K562 (cell line): ENCODE measurements at regions not wholly inside any gene's neighbourhood (a gene's known extent, or its start where the extent isn't known, plus 50 kb on each side); places are given as distances from the start of the nearest gene placed in this dataset.

Experiments used
- ATAC-seq: fragments of 200-7000 bp; cut with Tn5 transposase; 3 replicates; pipeline ENCODE4 v1.9.1; 2020; ENCODE audit warnings: moderate library complexity
- BruUV-seq: library from RNA; stranded (reverse); fragments of 400-500 nt; replicated peaks from 2 replicates; lab custom pipeline; 2021; lab: Mats Ljungman, UMichigan
- CTCF ChIA-PET: fragments of 300-600 bp; formaldehyde crosslinking; extraction: SDS; loops from one replicate; lab custom pipeline; 2021; ENCODE audit warnings: low intra/inter-chr PET ratio; lab: Yijun Ruan, JAX
- POLR2A ChIA-PET: fragments of 300-600, 350-650 bp; sonication (Branson Sonifier 250); formaldehyde crosslinking; extraction: SDS; loops from one replicate; lab custom pipeline; 2021; ENCODE audit warnings: antibody characterized with exemption, inconsistent platforms; lab: Yijun Ruan, JAX
- DNase-seq, 4 experiments: peaks; one replicate each; pipeline versions ENCODE4 v3.0.0 to v3.0.0-alpha.2; 2011 to 2018; ENCODE audit warnings: low spot score in 3 of 4, mixed read lengths in 3 of 4; ENCODE audit errors: extremely low read depth in 1 of 4
- FAIRE-seq: peaks from 2 replicates; lab custom pipeline; 2011; peaks lifted over from hg19 to GRCh38; lab: Jason Lieb, UNC
- H2AFZ ChIP-seq: 2 replicates; pipeline ENCODE4 v1.6.0; 2011; ENCODE audit warnings: low read depth, low read length, control low read depth, inconsistent platforms
- H3K27ac ChIP-seq: fragments of 200-600 bp; 3 replicates; pipeline ENCODE4 v1.8.0; 2011; ENCODE audit warnings: low read depth, mild to moderate bottlenecking, control low read depth, inconsistent platforms, low read length, moderate library complexity, mixed read lengths; ENCODE audit errors: extremely low read depth
- H3K27me3 ChIP-seq, 2 experiments: fragments of 300-600 bp in 1 of 2; 2 replicates in 1 of 2; 3 replicates in 1 of 2; pipeline versions ENCODE4 v1.6.0 to v1.8.0; 2011; ENCODE audit warnings: inconsistent platforms in 2 of 2, low read length in 2 of 2, mild to moderate bottlenecking in 1 of 2, mixed read lengths in 1 of 2, moderate library complexity in 1 of 2; ENCODE audit not compliant: control insufficient read depth in 2 of 2, insufficient read depth in 2 of 2
- H3K36me3 ChIP-seq: fragments of 300-600 bp; 3 replicates; pipeline ENCODE4 v1.8.0; 2011; ENCODE audit warnings: mild to moderate bottlenecking, low read length, inconsistent platforms; ENCODE audit not compliant: control insufficient read depth, insufficient read depth
- H3K4me1 ChIP-seq, 2 experiments: fragments of 200-600 bp in 1 of 2; replicated peaks in 1 of 2; 2 replicates in 1 of 2; 3 replicates in 1 of 2; pipeline versions ENCODE4 v1.5.1 to v1.8.0; 2011; ENCODE audit warnings: inconsistent platforms in 2 of 2, low read length in 2 of 2, mild to moderate bottlenecking in 1 of 2, mixed read lengths in 1 of 2, moderate library complexity in 1 of 2; ENCODE audit not compliant: control insufficient read depth in 2 of 2, insufficient read depth in 2 of 2
- H3K4me2 ChIP-seq: 2 replicates; pipeline ENCODE4 v1.6.1; 2011; ENCODE audit warnings: low read length, control low read depth, inconsistent platforms, mixed read lengths; ENCODE audit not compliant: insufficient read depth
- H3K4me3 ChIP-seq: fragments of 200-600 bp; sonication (generic), shearing (Covaris generic); 2 replicates; pipeline ENCODE4 v1.5.1; 2016; ENCODE audit warnings: control low read depth, inconsistent platforms
- H3K79me2 ChIP-seq: fragments of 200-600 bp; 3 replicates; pipeline ENCODE4 v1.8.0; 2011; ENCODE audit warnings: low read length, inconsistent platforms; ENCODE audit not compliant: control insufficient read depth, insufficient read depth
- H3K9ac ChIP-seq, 2 experiments: 2 replicates each; pipeline versions ENCODE4 v1.6.0 to v1.6.1; 2011; ENCODE audit warnings: low read depth in 2 of 2, low read length in 2 of 2, control low read depth in 1 of 2, inconsistent platforms in 1 of 2, mild to moderate bottlenecking in 1 of 2, mixed read lengths in 1 of 2; ENCODE audit not compliant: insufficient read depth in 1 of 2
- H3K9me1 ChIP-seq: one replicate; pipeline ENCODE4 v1.6.0; 2011; ENCODE audit warnings: inconsistent platforms, mild to moderate bottlenecking, low read length, moderate library complexity; ENCODE audit not compliant: control insufficient read depth, insufficient read depth
- H3K9me3 ChIP-seq: replicated peaks from 2 replicates; pipeline ENCODE4 v1.5.1; 2011; ENCODE audit warnings: low read depth, low read length, inconsistent platforms; ENCODE audit not compliant: control insufficient read depth, insufficient read depth
- H4K20me1 ChIP-seq: replicated peaks from 2 replicates; pipeline ENCODE4 v1.6.1; 2011; ENCODE audit warnings: low read length, inconsistent platforms, mixed read lengths; ENCODE audit not compliant: control insufficient read depth, insufficient read depth
- NCOA4 ChIP-seq: fragments of 450-650 bp; IDR thresholded peaks from 2 replicates; pipeline ENCODE4 v1.6.1; 2018; ENCODE audit warnings: mild to moderate bottlenecking; ENCODE audit not compliant: partially characterized antibody
- NR2F6 ChIP-seq: fragments of 450-650 bp; formaldehyde crosslinking; IDR thresholded peaks from 2 replicates; pipeline ENCODE4 v1.4.0; 2020; ENCODE audit warnings: mild to moderate bottlenecking
- SMARCB1 ChIP-seq: IDR thresholded peaks from 2 replicates; pipeline ENCODE4 v1.6.1; 2011; ENCODE audit warnings: improper control_type of control experiment, low read depth; ENCODE audit not compliant: insufficient read length
- THRAP3 ChIP-seq: fragments of 450-650 bp; IDR thresholded peaks from 2 replicates; pipeline ENCODE4 v1.6.1; 2016; ENCODE audit warnings: mild to moderate bottlenecking, inconsistent platforms, borderline replicate concordance
- ZBTB1 ChIP-seq: sonication (generic); formaldehyde crosslinking; IDR thresholded peaks from 2 replicates; pipeline ENCODE4 v1.8.1; 2023; ENCODE audit warnings: missing genetic modification reagents, low read depth, mild to moderate bottlenecking, borderline replicate concordance
- ZNF444 ChIP-seq: fragments of 250-450 bp; sonication (Bioruptor Pico); IDR thresholded peaks from 2 replicates; pipeline ENCODE4 v1.4.0; 2020; ENCODE audit warnings: mild to moderate bottlenecking, moderate library complexity
- ZNF445 ChIP-seq: fragments of 250-450 bp; sonication (Bioruptor Pico); IDR thresholded peaks from 2 replicates; pipeline ENCODE4 v1.4.0; 2020; ENCODE audit warnings: low read depth, mild to moderate bottlenecking, moderate library complexity
- ZNF551 ChIP-seq: fragments of 250-450 bp; sonication (Bioruptor Pico); IDR thresholded peaks from 2 replicates; pipeline ENCODE4 v1.5.0; 2021; ENCODE audit warnings: mild to moderate bottlenecking, moderate library complexity
- ZNF764 ChIP-seq: fragments of 250-450 bp; sonication (Bioruptor Pico); IDR thresholded peaks from 2 replicates; pipeline ENCODE4 v1.4.0; 2020; ENCODE audit warnings: low read depth, mild to moderate bottlenecking, moderate library complexity
- WGBS: fragments of 100-300 bp; shearing (Covaris generic); methylation state at CpG from one replicate; pipeline ENCODE4 v1.1.6; 2016; ENCODE audit warnings: low coverage, mixed read lengths; ENCODE audit not compliant: insufficient coverage; ENCODE audit errors: missing lambda C conversion rate; 5-methylcytosine and 5-hydroxymethylcytosine counted together
- in situ Hi-C: fragments of 300-500 bp; cut with MboI; formaldehyde crosslinking; loops from 4 replicates; pipeline ENCODE4 v1.15.0; 2018; ENCODE audit warnings: inconsistent platforms, mixed read lengths
- intact Hi-C: fragments of 100-400 bp; cut with micrococcal nuclease; formaldehyde crosslinking; loops from 2 replicates; pipeline ENCODE4 v1.14.2; 2022
- TF ChIP-seq, protein P1 (sequence below): sonication (generic); formaldehyde crosslinking; IDR thresholded peaks from 2 replicates; pipeline ENCODE4 v1.4.0; 2020; ENCODE audit warnings: mild to moderate bottlenecking, missing genetic modification reagents

DNA sequence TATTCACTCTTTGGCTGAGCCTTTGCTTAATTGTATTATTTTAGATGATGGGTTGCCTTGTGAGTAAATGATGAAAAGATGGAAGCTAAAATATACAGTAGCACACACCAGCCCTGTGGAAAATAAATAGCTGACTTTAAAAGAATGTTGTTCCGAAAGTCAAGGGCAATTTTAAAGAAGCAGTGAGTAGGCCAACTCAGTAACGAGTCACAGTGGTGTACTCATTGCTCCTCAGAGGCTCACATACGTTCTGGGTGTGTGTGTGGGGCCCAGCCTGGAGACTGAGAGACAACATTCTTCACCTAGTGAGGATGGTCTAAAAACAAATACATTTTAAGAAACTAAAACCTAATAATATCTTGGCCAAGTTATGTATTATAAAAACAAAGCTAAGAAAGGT is 640.3 kb downstream of the TRIML1 start (continued):
- TF ChIP-seq ZNF551 (CRISPR knock-in tag) = no peak

DNA sequence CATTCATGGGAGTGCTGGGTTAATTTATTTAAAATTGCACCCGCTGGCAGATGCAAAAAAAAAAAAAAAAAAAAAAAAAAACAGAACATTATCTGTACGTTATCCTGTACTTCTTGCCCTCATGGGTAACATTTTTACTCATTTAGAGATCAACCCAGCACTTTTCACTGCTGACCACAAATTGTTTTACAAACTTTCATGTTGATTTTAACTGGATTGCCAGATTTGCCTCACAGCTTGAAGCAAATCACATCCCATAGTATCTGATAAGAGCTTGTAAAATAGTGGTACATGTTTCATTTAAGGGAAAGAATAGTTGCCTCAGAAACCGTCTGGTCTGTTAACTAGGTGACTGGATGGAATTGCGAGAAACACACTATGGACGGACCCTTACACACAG is 640.8 kb downstream of the TRIML1 start:
- H3K36me3 ChIP-seq = no peaks in the 10 kb centered on the region
- CTCF ChIA-PET = no interaction called here
- ATAC-seq (no peak), DNase-seq (no peak), FAIRE-seq (no peak)
- H3K4me1 ChIP-seq = no peaks in the 10 kb centered on the region
- 0% methylated on average over 5 of the region's 5 CpGs for WGBS
- H3K27ac ChIP-seq = no peak overlapping the region
- no peaks in the 10 kb centered on the region for H3K9me1 ChIP-seq
- no peaks in the 10 kb centered on the region for H3K9me3 ChIP-seq
- TF ChIP-seq ZNF445 = no peak
- TF ChIP-seq, protein P1, sequence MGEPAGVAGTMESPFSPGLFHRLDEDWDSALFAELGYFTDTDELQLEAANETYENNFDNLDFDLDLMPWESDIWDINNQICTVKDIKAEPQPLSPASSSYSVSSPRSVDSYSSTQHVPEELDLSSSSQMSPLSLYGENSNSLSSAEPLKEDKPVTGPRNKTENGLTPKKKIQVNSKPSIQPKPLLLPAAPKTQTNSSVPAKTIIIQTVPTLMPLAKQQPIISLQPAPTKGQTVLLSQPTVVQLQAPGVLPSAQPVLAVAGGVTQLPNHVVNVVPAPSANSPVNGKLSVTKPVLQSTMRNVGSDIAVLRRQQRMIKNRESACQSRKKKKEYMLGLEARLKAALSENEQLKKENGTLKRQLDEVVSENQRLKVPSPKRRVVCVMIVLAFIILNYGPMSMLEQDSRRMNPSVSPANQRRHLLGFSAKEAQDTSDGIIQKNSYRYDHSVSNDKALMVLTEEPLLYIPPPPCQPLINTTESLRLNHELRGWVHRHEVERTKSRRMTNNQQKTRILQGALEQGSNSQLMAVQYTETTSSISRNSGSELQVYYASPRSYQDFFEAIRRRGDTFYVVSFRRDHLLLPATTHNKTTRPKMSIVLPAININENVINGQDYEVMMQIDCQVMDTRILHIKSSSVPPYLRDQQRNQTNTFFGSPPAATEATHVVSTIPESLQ = no peak
- TF ChIP-seq THRAP3 = no peak
- TF ChIP-seq SMARCB1 = no peak
- no peak for TF ChIP-seq NCOA4
- no peak for TF ChIP-seq ZBTB1 (CRISPR knock-in tag)
- TF ChIP-seq NR2F6 (CRISPR knock-in tag) = no peak
- no peak for TF ChIP-seq ZNF764
- TF ChIP-seq ZNF444 = no peak
- in situ Hi-C loops = no loop called here
- no peaks in the 10 kb centered on the region for H3K79me2 ChIP-seq
- no peaks in the 10 kb centered on the region for H3K27me3 ChIP-seq
- no peak overlapping the region for H2AFZ ChIP-seq
- intact Hi-C loops = no loop called here
- no peak overlapping the region for H3K4me3 ChIP-seq
- H3K9ac ChIP-seq = no peak overlapping the region
- no peak overlapping the region for H3K4me2 ChIP-seq
- POLR2A ChIA-PET = no interaction called here
- no peaks in the 10 kb centered on the region for H4K20me1 ChIP-seq
- BruUV-seq = no TSS peak
